ENCODE measurements at regions not wholly inside any gene's neighbourhood (a gene's known extent, or its start where the extent isn't known, plus 50 kb on each side); places are given as distances from the start of the nearest gene placed in this dataset.

- DNase-seq = no peak
These were observed 291.4 kb downstream of the YTHDC2 start for GRCh38 chr5:113804943-113805342.

GRCh38 chr5:113806250-113806649 is 292.8 kb downstream of the YTHDC2 start:
- DNase-seq = no peak

GRCh38 chr5:113806904-113807303 is 293.4 kb downstream of the YTHDC2 start:
- DNase-seq = no peak

- no peak for DNase-seq
These were observed 294.0 kb downstream of the YTHDC2 start for GRCh38 chr5:113807427-113807991.

- no peak for DNase-seq
These were observed 295.5 kb downstream of the YTHDC2 start for GRCh38 chr5:113808956-113809355.

GRCh38 chr5:113809626-113810025 is 296.1 kb downstream of the YTHDC2 start:
- no peak for DNase-seq

GRCh38 chr5:113813466-113813865 is 300.0 kb downstream of the YTHDC2 start:
- DNase-seq = no peak

- DNase-seq = no peak
These were observed 304.2 kb downstream of the YTHDC2 start for GRCh38 chr5:113817683-113818082.

- no peak for DNase-seq
These were observed 310.2 kb downstream of the YTHDC2 start for GRCh38 chr5:113823696-113824095.

- DNase-seq = no peak
These were observed 310.8 kb downstream of the YTHDC2 start for GRCh38 chr5:113824307-113824706.

- DNase-seq = no peak
These were observed 311.7 kb downstream of the YTHDC2 start for GRCh38 chr5:113825176-113825575.

- DNase-seq = no peak
These were observed 333.4 kb downstream of the YTHDC2 start for GRCh38 chr5:113846941-113847340.

GRCh38 chr5:113864437-113864836 is 350.9 kb downstream of the YTHDC2 start:
- DNase-seq = no peak

- no peak for DNase-seq
These were observed 353.3 kb downstream of the YTHDC2 start for GRCh38 chr5:113866763-113867162.

GRCh38 chr5:113869611-113870010 is 356.1 kb downstream of the YTHDC2 start:
- no peak for DNase-seq

GRCh38 chr5:113871972-113872371 is 358.5 kb downstream of the YTHDC2 start:
- no peak for DNase-seq

- DNase-seq = no peak
These were observed 361.6 kb downstream of the YTHDC2 start for GRCh38 chr5:113875096-113875495.

- no peak for DNase-seq
These were observed 378.0 kb downstream of the YTHDC2 start for GRCh38 chr5:113891491-113891890.

GRCh38 chr5:113896789-113897188 is 383.3 kb downstream of the YTHDC2 start:
- no peak for DNase-seq

- DNase-seq = no peak
These were observed 384.3 kb downstream of the YTHDC2 start for GRCh38 chr5:113897748-113898147.

- DNase-seq = no peak
These were observed 386.6 kb downstream of the YTHDC2 start for GRCh38 chr5:113900141-113900540.

- no peak for DNase-seq
These were observed 387.3 kb downstream of the YTHDC2 start for GRCh38 chr5:113900816-113901215.

GRCh38 chr5:113901718-113902117 is 388.2 kb downstream of the YTHDC2 start:
- DNase-seq = no peak

- no peak for DNase-seq
These were observed 389.6 kb downstream of the YTHDC2 start for GRCh38 chr5:113902917-113903660.

GRCh38 chr5:113909782-113910181 is 396.3 kb downstream of the YTHDC2 start:
- no peak for DNase-seq
